ENCODE measurements at regions not wholly inside any gene's neighbourhood (a gene's known extent, or its start where the extent isn't known, plus 50 kb on each side); places are given as distances from the start of the nearest gene placed in this dataset.

GRCh38 chr10:31741473-31741872 lies 187.2 kb downstream of the ARHGAP12 start:
- no peak for TF ChIP-seq CTCF (IDR thresholded peaks at IDR 0.05; ENCODE audit: low read depth, low read length, missing input control)
- TF ChIP-seq RAD21 (IDR thresholded peaks at IDR 0.05): no peak
- no peak for TF ChIP-seq EGR1 (IDR thresholded peaks at IDR 0.05; ENCODE audit: low read depth in 2 of 2)
- no peak for TF ChIP-seq TAF1 (conservative IDR thresholded peaks at IDR 0.05)
- TF ChIP-seq RXRA (IDR thresholded peaks at IDR 0.05): no peak
- no peak for TF ChIP-seq JUND (IDR thresholded peaks at IDR 0.05)
